EH (cell line): ENCODE measurements at regions not wholly inside any gene's neighbourhood (a gene's known extent, or its start where the extent isn't known, plus 50 kb on each side); places are given as distances from the start of the nearest gene placed in this dataset.

Experiments used
- DNase-seq: peaks from one replicate; pipeline ENCODE4 v3.0.0-alpha.2; 2015; ENCODE audit warnings: low read depth

DNA sequence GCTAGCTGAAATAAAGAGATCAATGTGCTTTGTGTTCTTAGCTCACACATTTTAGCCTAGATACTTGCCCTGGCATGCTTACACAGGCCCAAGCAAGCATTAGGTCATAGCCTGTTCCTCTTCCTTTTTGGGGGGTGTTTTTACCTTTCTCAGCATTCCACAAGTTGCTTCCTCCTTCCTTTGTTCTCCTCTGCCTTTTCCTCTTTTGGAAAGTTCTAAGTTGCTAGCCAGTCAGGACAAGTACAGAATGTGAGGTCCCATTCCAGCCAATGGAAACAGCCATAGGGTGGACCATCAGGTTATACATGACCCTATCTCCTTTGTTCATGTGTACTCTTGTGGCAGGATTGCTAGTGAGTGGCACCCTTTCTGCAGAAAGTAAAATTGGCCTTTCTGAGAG, 154.9 kb downstream of the RASSF9 start:
- no peak for DNase-seq

- DNase-seq: no peak
Measured at GRCh38 chr12:85683051-85683450, 153.2 kb downstream of the RASSF9 start.

DNA sequence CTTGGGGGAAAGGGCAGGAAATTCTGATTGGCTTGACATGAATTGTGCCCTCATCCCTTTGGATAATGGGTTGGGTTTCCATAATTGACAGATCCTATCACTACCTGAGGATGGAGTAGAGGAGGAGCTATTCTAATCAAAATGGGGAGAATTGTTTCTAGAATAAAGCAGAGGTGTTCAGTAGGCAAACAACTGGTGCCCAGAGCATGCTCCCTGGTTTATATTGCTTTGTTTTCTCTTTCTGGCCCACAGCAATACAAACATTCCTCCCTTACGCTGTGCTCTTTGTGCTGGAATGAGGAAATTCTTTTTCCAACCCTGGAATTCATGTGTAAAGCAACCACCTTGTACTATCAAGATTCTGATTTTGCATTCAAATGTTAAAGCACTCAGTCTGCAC, 147.4 kb downstream of the RASSF9 start:
- DNase-seq: no peak

DNA sequence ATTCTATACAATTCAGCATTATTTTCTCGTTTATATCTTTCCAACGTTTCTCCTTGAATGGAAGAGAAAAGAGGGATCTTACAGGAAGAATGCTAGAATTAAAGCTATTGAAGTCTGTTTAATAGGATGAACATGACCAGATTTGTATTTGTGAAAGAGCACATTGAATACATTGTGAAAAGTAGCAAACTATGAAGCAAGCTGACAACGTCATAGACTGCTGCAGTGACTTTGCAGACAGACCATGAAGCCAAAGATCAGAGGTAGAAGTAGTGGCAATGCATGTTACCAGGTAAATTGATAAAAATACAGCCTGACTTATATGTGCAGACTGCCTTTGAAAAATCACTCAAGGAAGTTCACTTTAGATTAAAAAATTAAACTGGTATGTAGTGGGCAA, 146.1 kb downstream of the RASSF9 start:
- DNase-seq: no peak

GRCh38 chr12:85693093-85693665, 143.0 kb downstream of the RASSF9 start:
- DNase-seq: no peak

DNA sequence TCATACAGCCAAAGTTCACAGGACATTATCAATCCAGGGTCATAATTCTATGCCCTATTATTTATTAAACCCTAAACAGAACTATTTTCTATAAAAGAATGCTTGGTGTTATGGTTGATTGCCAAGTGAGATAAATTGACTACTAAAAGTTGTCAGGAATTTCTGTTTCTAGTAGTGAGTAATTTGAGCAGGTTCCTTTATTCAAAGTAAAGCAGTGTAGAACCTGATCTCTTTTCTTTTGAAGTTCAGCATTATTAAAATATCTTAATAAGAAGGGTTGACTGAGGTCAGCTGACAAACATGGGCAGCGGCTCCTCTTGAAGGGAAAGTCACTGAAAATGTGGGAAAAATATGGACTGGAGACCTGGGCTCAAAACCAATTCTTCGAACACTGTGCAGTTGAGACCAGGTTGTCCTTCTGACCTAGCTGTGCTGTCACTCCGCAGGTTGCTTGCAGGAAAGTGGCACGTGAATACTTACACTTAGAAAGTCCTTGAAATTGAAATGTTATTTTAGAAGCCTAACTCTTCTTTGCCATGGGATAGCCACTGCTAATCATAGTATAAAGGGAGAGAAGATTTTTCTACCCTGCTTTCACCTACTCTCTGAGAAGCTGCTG, 141.0 kb downstream of the RASSF9 start:
- no peak for DNase-seq

- no peak for DNase-seq
Measured at GRCh38 chr12:85697003-85697402, 139.2 kb downstream of the RASSF9 start.

- no peak for DNase-seq
Measured at GRCh38 chr12:85698937-85699336, 137.3 kb downstream of the RASSF9 start.

DNA sequence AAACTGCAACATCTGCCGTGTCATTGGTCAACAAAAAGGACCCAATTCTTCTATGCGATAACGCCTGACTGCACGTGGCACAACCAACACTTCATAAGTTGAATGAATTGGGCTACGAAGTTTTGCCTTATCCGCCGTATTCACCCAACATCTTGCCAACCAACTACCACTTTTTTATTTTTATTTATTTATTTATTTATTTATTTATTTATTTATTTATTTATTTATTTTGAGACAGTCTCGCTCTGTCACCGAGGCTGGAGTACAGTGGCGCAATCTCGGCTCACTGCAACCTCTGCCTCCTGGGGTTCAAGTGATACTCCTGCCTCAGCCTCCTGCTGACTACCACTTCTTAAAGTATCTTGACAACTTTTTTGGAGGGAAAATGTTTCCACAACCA, 127.4 kb downstream of the RASSF9 start:
- DNase-seq: no peak

DNA sequence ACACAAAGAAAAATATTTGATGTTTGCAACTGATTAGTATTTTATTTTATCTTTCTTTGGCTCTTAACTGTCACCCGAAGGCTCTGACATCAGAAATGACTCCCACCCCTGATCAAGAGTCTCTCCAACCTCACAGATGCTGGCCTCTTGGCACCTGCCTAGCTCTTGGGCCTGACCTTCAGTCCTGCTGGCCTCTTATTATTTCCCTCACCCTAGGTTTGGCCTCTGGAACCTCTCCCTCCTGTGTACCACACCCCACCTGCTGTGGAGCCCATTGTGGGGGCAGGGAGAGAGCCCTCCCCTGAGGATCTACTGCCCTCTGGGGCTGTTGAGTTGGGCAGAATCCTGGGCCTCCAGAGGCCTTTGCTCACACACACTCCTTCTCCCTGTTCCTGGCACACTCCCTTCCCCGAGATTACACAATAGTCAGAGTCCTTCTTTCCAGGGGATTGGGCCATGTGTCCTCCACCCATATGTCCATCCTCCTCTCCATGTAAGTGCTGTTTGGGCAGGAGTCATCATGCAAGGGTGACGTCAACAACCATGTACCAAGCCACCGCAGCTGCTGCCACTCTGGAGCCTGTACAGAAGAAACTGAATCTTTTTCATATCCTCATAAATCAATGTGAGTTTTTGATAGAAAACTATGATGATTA, 124.3 kb downstream of the RASSF9 start:
- no peak for DNase-seq

GRCh38 chr12:85713373-85713772, 122.8 kb downstream of the RASSF9 start:
- no peak for DNase-seq

GRCh38 chr12:85714425-85714824, 121.8 kb downstream of the RASSF9 start:
- no peak for DNase-seq

DNA sequence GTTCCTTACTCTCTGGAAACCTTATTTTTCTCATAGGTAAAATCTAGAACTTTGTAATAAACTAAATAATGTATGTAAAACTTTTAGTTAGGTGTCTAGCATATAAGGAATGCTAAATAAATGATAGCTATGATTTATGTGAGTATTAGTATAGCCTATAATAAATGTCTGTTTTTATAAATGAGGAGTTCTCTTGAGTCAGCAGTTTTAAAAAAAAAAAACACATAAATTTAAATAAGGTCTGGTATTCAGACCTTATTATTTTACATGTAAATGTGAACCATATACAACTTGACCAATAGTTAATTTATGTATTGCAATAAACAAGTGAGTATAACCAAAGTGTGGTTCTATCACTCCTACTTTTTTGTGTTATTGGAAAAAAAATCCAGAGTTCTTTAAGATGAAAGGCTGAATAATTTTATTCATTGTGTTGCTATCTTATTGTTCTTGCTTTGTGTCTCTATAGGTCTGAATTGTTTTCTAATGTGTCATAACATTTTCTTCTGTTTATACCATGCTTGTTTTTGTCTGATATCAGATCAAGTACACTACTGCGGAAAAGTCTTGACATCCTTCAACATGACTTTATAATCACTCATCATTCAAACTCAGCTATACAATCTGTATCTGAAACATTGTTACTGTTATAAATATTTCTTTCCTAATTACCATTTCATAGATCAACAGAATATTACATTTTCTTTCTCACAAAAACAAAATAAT, 115.7 kb downstream of the RASSF9 start:
- no peak for DNase-seq

- no peak for DNase-seq
Measured at GRCh38 chr12:85725991-85726390, 110.2 kb downstream of the RASSF9 start.

GRCh38 chr12:85733221-85733840, 102.9 kb downstream of the RASSF9 start:
- peak; percentile 0 for DNase-seq

GRCh38 chr12:85733984-85734383, 102.2 kb downstream of the RASSF9 start:
- no peak for DNase-seq

DNA sequence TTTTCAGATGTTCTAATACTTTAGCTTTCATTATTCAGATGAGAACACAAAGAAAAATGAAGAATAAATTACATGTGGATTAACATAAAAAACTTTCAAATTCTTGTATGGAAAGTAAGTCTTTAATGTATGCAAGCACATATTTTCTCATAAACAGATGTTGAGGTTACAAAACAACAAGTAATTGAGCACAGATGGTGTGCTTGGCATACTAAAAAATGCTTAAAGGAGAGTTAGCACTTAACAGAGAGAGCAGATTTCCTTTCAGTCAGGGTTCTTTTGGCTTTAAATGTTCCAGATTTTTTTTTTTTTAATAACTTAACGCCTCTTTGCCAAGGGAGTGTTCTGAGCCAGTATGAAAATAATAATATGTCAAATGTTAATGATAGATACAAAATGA, 96.0 kb downstream of the RASSF9 start:
- no peak for DNase-seq

DNA sequence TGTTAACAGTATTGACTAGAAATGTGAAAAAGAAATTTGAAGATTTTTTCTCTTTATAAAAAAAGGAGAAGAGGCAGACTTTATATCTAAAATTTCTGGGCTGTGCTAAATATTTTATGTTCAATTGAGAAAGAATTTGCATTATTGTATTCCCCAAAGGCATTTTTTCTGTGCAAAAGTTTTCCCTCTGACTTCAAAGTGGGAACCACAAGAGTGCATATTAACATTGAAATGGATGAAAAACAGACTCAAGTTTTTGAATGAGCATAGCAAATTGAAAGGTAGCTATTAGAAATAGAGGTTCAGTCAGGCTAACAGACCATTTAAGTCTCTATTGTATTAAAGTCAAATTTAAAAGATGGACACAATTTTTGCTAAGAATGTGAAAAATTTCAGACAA, 95.2 kb downstream of the RASSF9 start:
- DNase-seq: no peak

GRCh38 chr12:85747941-85748495, 88.2 kb downstream of the RASSF9 start:
- DNase-seq: no peak
